ENCODE measurements at regions not wholly inside any gene's neighbourhood (a gene's known extent, or its start where the extent isn't known, plus 50 kb on each side); places are given as distances from the start of the nearest gene placed in this dataset.

GRCh38 chr1:238001818-238002217 is 111.1 kb upstream of the ZP4 start:
- no peak for DNase-seq (ENCODE audit: low read depth)
- no peak for TF ChIP-seq CTCF (IDR thresholded peaks at IDR 0.05; ENCODE audit: control insufficient read depth, extremely low read depth, insufficient read depth)
- H3K4me3 ChIP-seq (ENCODE audit: low read depth, low read length) = no peak overlapping the region

- H3K4me3 ChIP-seq (ENCODE audit: low read depth, low read length) = no peak overlapping the region
- DNase-seq (ENCODE audit: low read depth) = no peak
- TF ChIP-seq CTCF (IDR thresholded peaks at IDR 0.05; ENCODE audit: control insufficient read depth, extremely low read depth, insufficient read depth) = no peak
Observed at GRCh38 chr1:237999426-238000052, 108.8 kb upstream of the ZP4 start.

- TF ChIP-seq CTCF (IDR thresholded peaks at IDR 0.05; ENCODE audit: control insufficient read depth, extremely low read depth, insufficient read depth) = no peak
- DNase-seq (ENCODE audit: low read depth) = no peak
- no peak overlapping the region for H3K4me3 ChIP-seq (ENCODE audit: low read depth, low read length)
Observed at GRCh38 chr1:237998581-237998980, 107.9 kb upstream of the ZP4 start.

- H3K4me3 ChIP-seq (ENCODE audit: low read depth, low read length) = no peak overlapping the region
- no peak for DNase-seq (ENCODE audit: low read depth)
- no peak for TF ChIP-seq CTCF (IDR thresholded peaks at IDR 0.05; ENCODE audit: control insufficient read depth, extremely low read depth, insufficient read depth)
Observed at GRCh38 chr1:237983496-237983895, 92.8 kb upstream of the ZP4 start.

GRCh38 chr1:237981223-237981622 is 90.5 kb upstream of the ZP4 start:
- DNase-seq (ENCODE audit: low read depth) = no peak
- TF ChIP-seq CTCF (IDR thresholded peaks at IDR 0.05; ENCODE audit: control insufficient read depth, extremely low read depth, insufficient read depth) = no peak
- H3K4me3 ChIP-seq (ENCODE audit: low read depth, low read length) = no peak overlapping the region

- H3K4me3 ChIP-seq (ENCODE audit: low read depth, low read length) = no peak overlapping the region
- no peak for TF ChIP-seq CTCF (IDR thresholded peaks at IDR 0.05; ENCODE audit: control insufficient read depth, extremely low read depth, insufficient read depth)
- DNase-seq (ENCODE audit: low read depth) = no peak
Observed at GRCh38 chr1:237976331-237976730, 85.6 kb upstream of the ZP4 start.

- no peak for DNase-seq (ENCODE audit: low read depth)
- H3K4me3 ChIP-seq (ENCODE audit: low read depth, low read length) = no peak overlapping the region
Observed at GRCh38 chr1:237975903-237976302, 85.2 kb upstream of the ZP4 start.

More at GRCh38 chr1:237975903-237976302, 85.2 kb upstream of the ZP4 start:
- no peak for TF ChIP-seq CTCF (IDR thresholded peaks at IDR 0.05; ENCODE audit: control insufficient read depth, extremely low read depth, insufficient read depth)
